Astrocyte of the spinal cord (primary cell): ENCODE measurements at regions not wholly inside any gene's neighbourhood (a gene's known extent, or its start where the extent isn't known, plus 50 kb on each side); places are given as distances from the start of the nearest gene placed in this dataset.

Experiments used
- DNase-seq: peaks from one replicate; pipeline ENCODE4 v3.0.0; 2011; ENCODE audit warnings: low read depth, low spot score
- H3K4me3 ChIP-seq: 2 replicates; pipeline ENCODE4 v1.5.1; 2011; ENCODE audit warnings: low read depth, mild to moderate bottlenecking, low read length, moderate library complexity
- in situ Hi-C: cut with HindIII; loops from 2 replicates; pipeline ENCODE4 v1.10.0; 2017; ENCODE audit warnings: low sequenced_read_pairs
- TF ChIP-seq, protein P1 (sequence below): IDR thresholded peaks from 2 replicates; pipeline ENCODE4 v1.5.1; 2012; ENCODE audit warnings: low read depth, mild to moderate bottlenecking, low read length, inconsistent platforms

DNA sequence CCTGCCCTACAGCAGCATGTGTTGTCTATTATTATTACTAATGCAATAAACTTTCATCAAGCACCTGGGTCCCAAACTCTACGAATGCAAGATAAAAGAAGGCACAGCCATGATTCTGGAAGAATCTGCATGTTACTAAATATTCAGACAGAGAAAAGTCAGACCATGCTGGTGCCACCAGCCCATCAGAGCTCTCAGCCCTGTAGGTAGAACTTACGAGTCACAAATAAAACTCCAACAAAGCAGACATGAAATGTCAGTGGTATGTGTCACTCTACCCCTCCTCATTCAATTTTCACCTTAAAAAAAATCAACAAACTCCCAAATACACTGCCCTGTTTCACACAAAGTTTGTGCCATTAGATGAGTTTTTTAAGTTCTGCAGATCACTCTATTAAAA, 62.4 kb upstream of the TIAM1 start:
- TF ChIP-seq, protein P1, sequence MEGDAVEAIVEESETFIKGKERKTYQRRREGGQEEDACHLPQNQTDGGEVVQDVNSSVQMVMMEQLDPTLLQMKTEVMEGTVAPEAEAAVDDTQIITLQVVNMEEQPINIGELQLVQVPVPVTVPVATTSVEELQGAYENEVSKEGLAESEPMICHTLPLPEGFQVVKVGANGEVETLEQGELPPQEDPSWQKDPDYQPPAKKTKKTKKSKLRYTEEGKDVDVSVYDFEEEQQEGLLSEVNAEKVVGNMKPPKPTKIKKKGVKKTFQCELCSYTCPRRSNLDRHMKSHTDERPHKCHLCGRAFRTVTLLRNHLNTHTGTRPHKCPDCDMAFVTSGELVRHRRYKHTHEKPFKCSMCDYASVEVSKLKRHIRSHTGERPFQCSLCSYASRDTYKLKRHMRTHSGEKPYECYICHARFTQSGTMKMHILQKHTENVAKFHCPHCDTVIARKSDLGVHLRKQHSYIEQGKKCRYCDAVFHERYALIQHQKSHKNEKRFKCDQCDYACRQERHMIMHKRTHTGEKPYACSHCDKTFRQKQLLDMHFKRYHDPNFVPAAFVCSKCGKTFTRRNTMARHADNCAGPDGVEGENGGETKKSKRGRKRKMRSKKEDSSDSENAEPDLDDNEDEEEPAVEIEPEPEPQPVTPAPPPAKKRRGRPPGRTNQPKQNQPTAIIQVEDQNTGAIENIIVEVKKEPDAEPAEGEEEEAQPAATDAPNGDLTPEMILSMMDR: no peak
- DNase-seq: no peak
- in situ Hi-C loops: no loop called here
- no peak overlapping the region for H3K4me3 ChIP-seq

DNA sequence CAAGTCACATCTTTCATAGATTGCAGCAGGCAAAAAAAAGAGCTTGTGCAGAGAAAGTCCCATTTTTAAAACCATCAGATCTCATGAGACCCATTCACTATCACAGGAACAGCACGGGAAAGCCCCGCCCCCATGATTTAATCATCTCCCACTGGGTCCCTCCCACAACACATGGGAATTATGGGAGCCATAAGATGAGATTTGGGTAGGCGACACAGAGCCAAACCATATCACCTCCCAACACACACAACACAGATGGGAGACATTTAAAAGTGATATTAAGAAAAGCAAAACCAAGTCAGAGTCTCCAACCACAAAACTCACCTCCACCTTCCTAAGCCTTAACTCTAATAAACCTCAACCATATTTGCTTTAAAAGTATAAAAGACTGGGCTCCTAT, 61.5 kb upstream of the TIAM1 start:
- TF ChIP-seq, protein P1: no peak
- H3K4me3 ChIP-seq: no peak overlapping the region
- no peak for DNase-seq
- in situ Hi-C loops: no loop called here

DNA sequence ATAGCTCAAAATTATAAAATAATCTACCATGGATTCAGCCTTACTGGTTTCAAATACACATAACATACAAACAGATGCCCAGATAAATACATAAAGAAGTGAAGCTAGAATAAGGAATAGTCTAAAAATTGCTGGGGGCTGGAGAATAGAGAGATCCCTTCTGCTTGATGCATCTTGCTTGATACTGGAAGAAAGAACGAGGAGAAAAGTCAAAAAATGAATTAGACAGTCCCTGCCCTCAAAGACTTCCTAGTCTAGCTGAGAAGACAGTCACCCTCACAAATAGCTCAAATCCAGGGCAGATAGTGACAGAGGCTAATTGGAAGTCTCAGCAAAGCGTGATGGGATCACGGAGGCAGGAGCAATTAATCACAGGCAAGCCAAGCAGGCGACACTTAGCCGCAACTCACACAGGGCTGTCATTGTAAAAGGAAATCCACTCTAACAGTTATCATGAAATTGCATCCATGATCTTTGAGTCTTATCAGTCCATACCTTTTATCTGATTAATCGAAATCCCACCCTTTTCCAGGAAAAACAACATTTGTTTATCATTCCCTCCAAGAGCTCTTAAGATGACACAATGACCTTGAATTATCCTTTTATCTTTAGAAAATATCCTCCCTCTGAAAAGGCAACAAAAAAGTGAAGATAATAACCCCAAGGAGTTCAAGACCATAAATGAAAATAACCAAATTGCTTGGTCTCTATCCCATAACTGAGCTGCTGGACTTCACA, 59.7 kb upstream of the TIAM1 start:
- no peak for DNase-seq
- in situ Hi-C loops: no loop called here
- H3K4me3 ChIP-seq: no peak overlapping the region
- TF ChIP-seq, protein P1: no peak

DNA sequence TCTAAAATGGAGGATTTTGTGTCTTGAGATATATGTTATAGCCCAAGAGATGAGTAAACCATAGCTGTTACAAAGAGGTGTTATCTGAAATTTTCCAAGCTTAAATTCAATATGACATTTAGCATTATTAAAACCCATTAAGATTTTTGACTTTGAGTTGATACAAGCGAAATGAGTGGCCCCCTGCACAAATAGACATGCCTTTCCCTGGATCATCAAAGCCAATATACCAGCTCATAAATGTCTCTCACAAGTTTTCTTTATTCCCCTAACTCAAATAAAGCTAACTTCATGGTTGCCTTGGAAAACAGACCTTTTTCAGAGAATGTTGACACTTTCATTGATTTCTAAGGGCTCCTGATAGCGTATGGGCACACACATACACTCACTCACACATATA, 55.5 kb upstream of the TIAM1 start:
- in situ Hi-C loops: no loop called here

DNA sequence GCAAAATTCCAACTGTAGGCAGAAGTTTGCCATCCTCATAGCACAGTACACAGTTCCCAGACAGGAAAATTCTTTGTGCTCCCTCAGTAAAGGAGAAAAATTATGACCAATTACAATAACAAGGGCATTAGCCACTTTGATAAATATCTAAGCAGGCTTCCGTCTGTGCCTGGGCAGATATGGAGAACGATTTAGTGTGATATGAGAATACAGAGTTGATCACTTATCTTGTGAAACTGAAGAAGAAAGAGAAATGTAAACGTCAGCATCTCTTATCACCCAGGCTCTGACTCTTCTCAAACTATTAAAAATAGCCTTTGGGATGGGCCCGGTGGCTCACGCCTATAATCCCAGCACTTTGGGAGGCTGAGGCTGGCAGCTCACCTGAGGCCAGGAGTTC, 54.5 kb upstream of the TIAM1 start:
- TF ChIP-seq, protein P1: no peak
- in situ Hi-C loops: no loop called here
- no peak overlapping the region for H3K4me3 ChIP-seq
- no peak for DNase-seq

More for the DNA sequence above, 55.5 kb upstream of the TIAM1 start:
- no peak for DNase-seq
- no peak overlapping the region for H3K4me3 ChIP-seq
- TF ChIP-seq, protein P1: no peak

DNA sequence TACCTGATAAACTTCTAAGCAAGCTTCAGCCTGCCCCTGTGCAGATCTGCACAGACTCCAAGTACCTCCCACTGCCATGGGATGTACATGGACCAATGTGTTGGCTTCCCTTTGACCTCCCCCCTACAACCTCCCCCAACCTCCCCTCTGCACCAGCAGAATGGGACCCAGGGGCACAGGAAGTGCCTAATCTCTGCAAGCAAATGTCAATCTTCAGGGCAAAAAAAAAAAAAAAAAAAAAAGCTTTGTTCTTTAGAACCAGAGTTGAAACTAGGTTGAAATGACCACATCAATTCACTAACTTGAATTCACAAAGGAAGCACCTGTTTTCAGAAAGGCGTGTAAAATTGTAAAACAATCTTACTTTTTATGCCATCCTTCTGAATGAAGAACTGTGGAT, 53.9 kb upstream of the TIAM1 start:
- no peak overlapping the region for H3K4me3 ChIP-seq
- TF ChIP-seq, protein P1: no peak
- DNase-seq: no peak
- in situ Hi-C loops: no loop called here
